ENCODE measurements at regions not wholly inside any gene's neighbourhood (a gene's known extent, or its start where the extent isn't known, plus 50 kb on each side); places are given as distances from the start of the nearest gene placed in this dataset.
"Not testable (repeated sequence)": the region's sequence is repeated elsewhere in the genome, so short reads cannot be mapped to it uniquely, and the experiment has no call there.

- Histone ChIP-seq H3K9me3 (ENCODE audit: low read depth, low read length) (no peaks in the 10 kb centered on the region), H3K9ac (ENCODE audit: insufficient read length) (no peak overlapping the region), H3K36me3 (ENCODE audit: insufficient read depth, low read length) (no peaks in the 10 kb centered on the region), H3K4me3 (no peak overlapping the region), H3K27ac (no peak overlapping the region)
- TF ChIP-seq POLR2AphosphoS5 (IDR thresholded peaks at IDR 0.05; ENCODE audit: borderline replicate concordance, low read depth, low read length) (no peak), FOXP2 (optimal IDR thresholded peaks at IDR 0.05; ENCODE audit: control extremely low read depth, extremely low read length, insufficient read depth) (no peak)
- DNase-seq (ENCODE audit: low read depth, low spot score): no peak
Measured at GRCh38 chr14:105855246-105855892, 329.0 kb downstream of the TMEM121 start.

DNA sequence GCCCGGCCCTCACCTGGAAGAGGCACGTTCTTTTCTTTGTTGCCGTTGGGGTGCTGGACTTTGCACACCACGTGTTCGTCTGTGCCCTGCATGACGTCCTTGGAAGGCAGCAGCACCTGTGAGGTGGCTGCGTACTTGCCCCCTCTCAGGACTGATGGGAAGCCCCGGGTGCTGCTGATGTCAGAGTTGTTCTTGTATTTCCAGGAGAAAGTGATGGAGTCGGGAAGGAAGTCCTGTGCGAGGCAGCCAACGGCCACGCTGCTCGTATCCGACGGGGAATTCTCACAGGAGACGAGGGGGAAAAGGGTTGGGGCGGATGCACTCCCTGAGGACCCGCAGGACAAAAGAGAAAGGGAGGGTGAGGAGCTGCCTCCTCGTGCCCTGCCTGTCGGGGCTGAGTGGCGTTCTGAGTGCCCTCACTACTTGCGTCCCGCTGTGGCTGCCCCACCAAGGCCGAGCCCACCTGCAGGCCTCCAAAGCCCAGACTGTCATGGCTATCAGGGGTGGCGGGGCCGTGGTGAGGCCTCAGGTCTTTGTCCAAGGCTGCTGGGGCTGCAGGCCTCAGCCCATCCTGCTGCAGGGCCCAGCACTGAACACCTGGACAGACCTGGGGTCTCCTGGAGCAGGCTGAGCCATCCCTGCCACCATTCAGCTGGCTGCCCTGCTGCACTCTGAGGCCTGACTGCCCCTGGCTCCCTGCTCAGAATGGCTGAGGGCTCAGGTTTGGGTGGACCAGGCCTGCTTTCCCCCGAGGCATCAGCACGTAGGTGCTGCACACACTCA is 329.7 kb downstream of the TMEM121 start:
- Histone ChIP-seq H3K4me3 (no peak overlapping the region), H3K36me3 (ENCODE audit: insufficient read depth, low read length) (no peaks in the 10 kb centered on the region), H3K9ac (ENCODE audit: insufficient read length) (no peak overlapping the region), H3K9me3 (ENCODE audit: low read depth, low read length) (no peaks in the 10 kb centered on the region), H3K27ac (no peak overlapping the region)
- no peak for DNase-seq (ENCODE audit: low read depth, low spot score)
- TF ChIP-seq EZH2 (IDR thresholded peaks at IDR 0.05) (no peak), POLR2AphosphoS5 (IDR thresholded peaks at IDR 0.05; ENCODE audit: borderline replicate concordance, low read depth, low read length) (no peak), FOXP2 (optimal IDR thresholded peaks at IDR 0.05; ENCODE audit: control extremely low read depth, extremely low read length, insufficient read depth) (no peak)

- H3K36me3 ChIP-seq (ENCODE audit: insufficient read depth, low read length): no peaks in the 10 kb centered on the region
- no peak overlapping the region for H3K4me3 ChIP-seq
- no peak overlapping the region for H3K27ac ChIP-seq
- TF ChIP-seq POLR2AphosphoS5 (IDR thresholded peaks at IDR 0.05; ENCODE audit: borderline replicate concordance, low read depth, low read length): no peak
- no peak for TF ChIP-seq EZH2 (IDR thresholded peaks at IDR 0.05)
- TF ChIP-seq FOXP2 (optimal IDR thresholded peaks at IDR 0.05; ENCODE audit: control extremely low read depth, extremely low read length, insufficient read depth): no peak
- DNase-seq (ENCODE audit: low read depth, low spot score): no peak
- no peak overlapping the region for H3K9ac ChIP-seq (ENCODE audit: insufficient read length)
- no peaks in the 10 kb centered on the region for H3K9me3 ChIP-seq (ENCODE audit: low read depth, low read length)
Measured at GRCh38 chr14:105856676-105857219, 330.4 kb downstream of the TMEM121 start.

DNA sequence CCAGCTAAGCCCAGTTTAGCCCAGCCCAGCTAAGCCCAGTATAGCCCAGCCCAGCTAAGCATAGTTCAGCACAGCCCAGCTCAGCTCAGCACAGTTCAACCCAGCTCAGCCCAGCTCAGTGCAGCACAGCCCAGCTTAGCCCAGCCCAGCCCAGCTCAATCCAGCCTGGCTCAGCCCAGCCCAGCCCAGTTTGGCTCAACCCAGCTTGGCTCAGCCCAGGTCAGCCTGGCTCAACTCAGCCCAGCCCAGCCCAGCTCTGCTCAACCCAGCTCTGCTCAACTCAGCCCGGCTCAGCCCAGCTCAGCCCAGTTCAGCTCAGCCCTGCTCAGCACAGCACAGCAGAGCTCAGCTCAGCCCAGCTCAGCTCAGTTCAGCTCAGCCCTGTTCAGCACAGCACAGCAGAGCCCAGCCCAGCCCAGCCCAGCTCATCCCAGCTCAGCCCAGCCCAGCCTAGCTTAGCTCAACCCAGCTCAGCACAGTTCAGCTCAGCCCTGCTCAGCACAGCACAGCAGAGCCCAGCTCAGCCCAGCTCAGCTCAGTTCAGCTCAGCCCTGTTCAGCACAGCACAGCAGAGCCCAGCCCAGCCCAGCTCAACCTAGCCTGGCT is 330.9 kb downstream of the TMEM121 start:
- H3K27ac ChIP-seq: no peak overlapping the region
- no peak overlapping the region for H3K9ac ChIP-seq (ENCODE audit: insufficient read length)
- DNase-seq (ENCODE audit: low read depth, low spot score): no peak

GRCh38 chr14:105857826-105858675 is 331.7 kb downstream of the TMEM121 start:
- no peak for TF ChIP-seq EZH2 (IDR thresholded peaks at IDR 0.05)
- no peak for TF ChIP-seq POLR2AphosphoS5 (IDR thresholded peaks at IDR 0.05; ENCODE audit: borderline replicate concordance, low read depth, low read length)
- no peak for TF ChIP-seq FOXP2 (optimal IDR thresholded peaks at IDR 0.05; ENCODE audit: control extremely low read depth, extremely low read length, insufficient read depth)
- no peak overlapping the region for H3K9ac ChIP-seq (ENCODE audit: insufficient read length)
- H3K27ac ChIP-seq: no peak overlapping the region
- H3K9me3 ChIP-seq (ENCODE audit: low read depth, low read length): no peaks in the 10 kb centered on the region
- H3K4me3 ChIP-seq: no peak overlapping the region
- H3K36me3 ChIP-seq (ENCODE audit: insufficient read depth, low read length): no peaks in the 10 kb centered on the region
- DNase-seq (ENCODE audit: low read depth, low spot score): no peak

More for the DNA sequence above, 330.9 kb downstream of the TMEM121 start:
- no peak for TF ChIP-seq POLR2AphosphoS5 (IDR thresholded peaks at IDR 0.05; ENCODE audit: borderline replicate concordance, low read depth, low read length)
- TF ChIP-seq EZH2 (IDR thresholded peaks at IDR 0.05): no peak
- TF ChIP-seq FOXP2 (optimal IDR thresholded peaks at IDR 0.05; ENCODE audit: control extremely low read depth, extremely low read length, insufficient read depth): no peak
- H3K4me3 ChIP-seq: no peak overlapping the region
- no peaks in the 10 kb centered on the region for H3K36me3 ChIP-seq (ENCODE audit: insufficient read depth, low read length)
- no peaks in the 10 kb centered on the region for H3K9me3 ChIP-seq (ENCODE audit: low read depth, low read length)

GRCh38 chr14:105858676-105859025 is 332.3 kb downstream of the TMEM121 start:
- no peaks in the 10 kb centered on the region for H3K36me3 ChIP-seq (ENCODE audit: insufficient read depth, low read length)
- no peak overlapping the region for H3K27ac ChIP-seq
- H3K9ac ChIP-seq (ENCODE audit: insufficient read length): no peak overlapping the region
- no peaks in the 10 kb centered on the region for H3K9me3 ChIP-seq (ENCODE audit: low read depth, low read length)
- no peak for DNase-seq (ENCODE audit: low read depth, low spot score)
- no peak overlapping the region for H3K4me3 ChIP-seq
- TF ChIP-seq POLR2AphosphoS5 (IDR thresholded peaks at IDR 0.05; ENCODE audit: borderline replicate concordance, low read depth, low read length) (no peak), EZH2 (IDR thresholded peaks at IDR 0.05) (no peak), FOXP2 (optimal IDR thresholded peaks at IDR 0.05; ENCODE audit: control extremely low read depth, extremely low read length, insufficient read depth) (no peak)

DNA sequence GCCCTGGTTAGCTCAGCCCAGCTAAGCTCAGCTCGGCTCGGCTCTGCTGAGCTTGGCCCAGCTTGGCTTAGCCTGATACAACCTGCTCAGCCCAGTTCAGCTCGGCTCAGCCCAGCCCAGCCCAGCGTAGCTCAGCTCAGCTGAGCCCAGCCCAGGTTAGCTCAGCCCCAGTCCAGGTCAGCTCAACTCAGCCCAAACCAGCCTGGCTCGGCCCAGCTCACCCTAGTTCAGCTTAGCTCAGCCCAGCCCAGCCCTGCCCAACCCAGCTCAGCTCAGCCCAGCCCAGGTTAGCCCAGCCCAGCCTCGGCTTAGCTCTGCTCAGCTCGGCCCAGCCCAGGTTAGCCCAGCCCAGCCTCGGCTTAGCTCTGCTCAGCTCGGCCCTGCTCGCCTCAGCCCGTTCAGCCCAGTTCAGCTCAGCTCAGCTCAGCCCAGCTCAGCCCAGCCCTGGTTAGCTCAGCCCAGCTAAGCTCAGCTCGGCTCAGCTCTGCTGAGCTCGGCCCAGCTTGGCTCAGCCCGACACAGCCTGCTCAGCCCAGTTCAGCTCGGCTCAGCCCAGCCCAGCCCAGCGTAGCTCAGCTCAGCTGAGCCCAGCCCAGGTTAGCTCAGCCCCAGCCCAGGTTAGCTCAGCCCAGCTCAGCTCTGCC is 332.8 kb downstream of the TMEM121 start:
- DNase-seq (ENCODE audit: low read depth, low spot score); H3K36me3 ChIP-seq (ENCODE audit: insufficient read depth, low read length); H3K9ac ChIP-seq (ENCODE audit: insufficient read length); H3K4me3 ChIP-seq; H3K9me3 ChIP-seq (ENCODE audit: low read depth, low read length); H3K27ac ChIP-seq: not testable (repeated sequence)

All from SK-N-MC (cell line).